Posterior vena cava (tissue), 2 donors: ENCODE measurements at regions not wholly inside any gene's neighbourhood (a gene's known extent, or its start where the extent isn't known, plus 50 kb on each side); places are given as distances from the start of the nearest gene placed in this dataset.

Source experiments
- DNase-seq: peaks from one replicate; pipeline ENCODE4 v3.0.0-alpha.2; 2020; ENCODE audit warnings: low spot score
- intact Hi-C, 2 donors: fragments of 100-400 bp; cut with DNase I; formaldehyde crosslinking; loops; one replicate each; pipeline versions ENCODE4 v1.14.1 to v1.14.2; 2022 to 2023
- donor health status: DM: yes; HTN: yes; CAD: no.
- donor health status: DM: yes; HTN: yes; CAD: no.

DNA sequence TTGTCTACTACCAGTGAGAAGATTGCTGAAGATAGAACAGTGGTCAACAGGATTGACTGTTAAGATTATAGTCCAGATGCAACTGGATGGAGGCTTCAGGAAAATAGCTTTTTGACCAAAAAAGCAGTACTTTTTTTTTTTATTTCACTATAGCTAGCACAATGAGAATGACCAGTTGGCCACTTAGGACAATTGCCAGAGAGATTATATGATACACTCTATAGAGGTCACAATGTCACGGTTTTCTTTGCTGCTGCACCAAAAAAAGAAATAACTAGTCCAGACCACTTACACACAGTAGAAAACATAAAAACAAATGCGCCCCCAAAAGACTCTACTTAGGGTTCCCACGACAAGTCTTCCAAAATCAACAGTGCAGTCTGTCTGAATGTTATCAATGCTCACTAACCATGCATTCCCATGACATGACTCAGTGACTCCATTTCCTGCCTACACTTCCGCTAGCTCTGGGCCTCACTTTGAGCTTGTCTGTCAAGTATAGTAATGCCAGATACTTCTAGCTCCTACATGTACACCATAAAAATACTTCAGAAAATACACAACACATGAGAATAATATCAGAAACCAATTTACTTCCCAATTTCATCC, 209.1 kb upstream of the STARD13 start:
- DNase-seq, result no peak
- intact Hi-C loops, result loop anchor here in 1 of 2 donors (5.0 kb wide), 1 partner anchor 692 kb away; no protein-coding TSS in a partner anchor

DNA sequence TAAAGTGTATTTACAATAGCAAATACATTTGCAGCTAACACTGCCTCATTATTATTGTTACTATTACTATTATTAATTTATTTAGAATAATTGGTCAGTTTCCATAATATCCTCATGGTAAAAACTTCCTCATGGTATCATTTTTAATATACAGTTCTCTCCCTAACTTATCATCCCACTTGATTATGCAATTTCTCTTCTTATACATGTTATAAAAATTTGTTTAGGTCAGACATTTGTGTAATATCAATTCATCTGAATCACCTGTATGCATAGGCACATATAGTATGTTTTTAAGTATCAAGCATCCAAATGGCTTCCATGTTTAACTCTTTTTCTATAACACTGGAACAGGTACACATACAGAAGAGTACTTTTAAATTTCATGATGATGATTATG, 210.8 kb upstream of the STARD13 start:
- DNase-seq, result no peak
- intact Hi-C loops, result no loop called here

DNA sequence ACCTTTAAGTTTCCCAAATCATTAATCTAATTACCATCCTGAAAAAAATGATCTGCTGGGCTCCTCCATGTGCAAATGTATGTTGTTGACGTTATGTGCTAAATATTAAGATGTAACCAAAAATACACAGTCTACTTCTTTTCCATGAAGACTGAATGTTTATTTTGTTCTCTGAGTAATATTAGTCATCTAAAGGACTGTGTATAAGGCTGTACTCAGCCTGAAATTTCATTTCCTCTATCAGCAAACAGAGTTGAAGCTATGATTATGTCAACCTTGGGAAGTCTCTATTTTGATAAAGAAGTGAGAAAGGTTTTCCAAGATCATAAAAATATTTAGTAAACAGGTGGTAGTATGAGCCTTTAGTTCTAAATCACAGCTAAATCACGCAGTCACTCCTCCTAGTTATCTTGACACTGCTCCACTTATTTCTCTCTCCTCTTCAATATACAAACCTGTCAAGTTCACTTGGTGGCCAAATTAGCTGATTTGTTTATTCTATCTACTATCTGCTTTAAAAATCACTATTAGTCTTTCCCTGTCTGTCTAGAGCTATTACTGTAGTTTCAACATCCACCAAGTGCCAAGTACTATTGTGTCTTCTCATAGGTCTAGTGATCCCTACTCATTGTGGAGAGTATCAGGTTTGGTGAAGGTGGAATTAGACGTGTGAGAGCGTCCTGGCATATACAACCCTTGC, 211.7 kb upstream of the STARD13 start:
- DNase-seq, result no peak
- intact Hi-C loops, result no loop called here

DNA sequence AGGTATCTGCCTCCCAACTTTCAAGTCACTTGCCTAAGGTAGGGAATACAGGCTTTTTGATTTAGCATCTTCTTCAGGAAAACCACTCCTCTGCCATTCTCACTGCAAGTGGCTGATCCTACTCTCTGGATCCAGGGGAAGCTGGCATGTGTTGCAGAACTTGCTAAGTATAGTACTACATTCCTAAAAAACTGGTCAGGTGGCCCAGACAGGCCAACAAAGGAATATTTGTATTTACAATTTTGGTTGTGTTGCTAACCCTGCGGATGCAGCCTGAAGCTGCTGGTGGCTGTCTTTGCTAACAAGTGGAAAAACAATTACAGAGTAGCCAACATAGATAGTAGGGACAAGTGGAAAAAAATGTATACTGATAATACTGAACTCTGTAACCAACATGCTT, 222.5 kb upstream of the STARD13 start:
- no peak for DNase-seq
- intact Hi-C loops, result no loop called here

DNA sequence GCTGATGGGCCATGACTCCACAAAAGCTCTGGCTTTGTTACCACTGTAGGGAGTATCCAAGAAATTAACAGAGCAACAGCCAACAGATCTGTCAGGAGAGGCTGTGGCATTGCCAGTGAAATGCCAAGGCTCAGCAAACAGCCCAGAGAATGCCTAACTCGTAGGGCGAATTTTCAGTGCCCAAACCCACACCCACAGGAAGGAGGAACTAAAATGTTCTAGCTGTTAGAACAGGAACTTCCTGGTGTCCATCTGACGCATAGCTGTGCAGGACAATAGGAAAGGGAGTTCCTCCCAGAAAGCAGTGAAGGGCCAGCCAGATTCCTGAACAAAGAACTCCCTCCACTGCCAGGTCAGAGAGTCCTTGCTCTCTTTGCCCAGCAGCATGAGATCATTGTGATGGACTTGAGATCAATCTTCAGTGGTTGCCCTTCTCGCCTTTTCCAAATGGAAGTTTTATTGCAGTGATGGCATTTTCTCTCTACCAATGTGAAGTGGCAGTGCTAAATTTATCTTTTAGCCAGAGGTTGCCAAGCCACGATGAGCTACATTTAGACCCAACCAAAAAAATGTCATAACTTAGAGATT, 224.2 kb upstream of the STARD13 start:
- peak; percentile 75 for DNase-seq
- intact Hi-C loops, result no loop called here

DNA sequence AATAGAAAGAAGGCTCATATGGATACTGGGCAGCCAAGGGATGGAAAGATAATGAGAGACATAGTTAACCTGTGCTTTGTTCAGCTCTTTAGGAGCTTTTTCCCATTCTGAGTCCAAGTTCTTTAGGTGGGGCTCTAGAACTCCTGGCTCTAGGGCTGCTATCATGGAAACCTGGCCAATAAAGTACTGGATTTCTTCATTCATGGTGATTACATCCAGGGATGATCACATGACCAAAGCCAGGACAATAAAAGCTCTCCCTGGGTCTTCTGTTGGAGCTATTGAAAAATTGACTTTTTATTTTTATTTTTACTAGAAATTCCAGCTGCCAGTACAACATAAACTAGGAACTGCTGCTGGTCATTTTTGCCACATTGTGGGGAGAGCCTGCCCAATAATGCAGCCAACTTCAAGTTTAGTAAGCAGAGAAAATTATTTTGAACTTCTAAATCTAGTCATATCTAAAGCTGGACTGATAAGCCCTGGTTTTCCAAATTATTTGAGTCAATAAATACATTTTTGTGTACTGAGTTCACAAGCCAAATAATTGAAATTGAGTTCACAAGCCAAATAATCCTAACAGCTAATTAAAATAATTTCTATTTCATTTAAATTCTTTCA, 224.9 kb upstream of the STARD13 start:
- intact Hi-C loops, result no loop called here
- no peak for DNase-seq

DNA sequence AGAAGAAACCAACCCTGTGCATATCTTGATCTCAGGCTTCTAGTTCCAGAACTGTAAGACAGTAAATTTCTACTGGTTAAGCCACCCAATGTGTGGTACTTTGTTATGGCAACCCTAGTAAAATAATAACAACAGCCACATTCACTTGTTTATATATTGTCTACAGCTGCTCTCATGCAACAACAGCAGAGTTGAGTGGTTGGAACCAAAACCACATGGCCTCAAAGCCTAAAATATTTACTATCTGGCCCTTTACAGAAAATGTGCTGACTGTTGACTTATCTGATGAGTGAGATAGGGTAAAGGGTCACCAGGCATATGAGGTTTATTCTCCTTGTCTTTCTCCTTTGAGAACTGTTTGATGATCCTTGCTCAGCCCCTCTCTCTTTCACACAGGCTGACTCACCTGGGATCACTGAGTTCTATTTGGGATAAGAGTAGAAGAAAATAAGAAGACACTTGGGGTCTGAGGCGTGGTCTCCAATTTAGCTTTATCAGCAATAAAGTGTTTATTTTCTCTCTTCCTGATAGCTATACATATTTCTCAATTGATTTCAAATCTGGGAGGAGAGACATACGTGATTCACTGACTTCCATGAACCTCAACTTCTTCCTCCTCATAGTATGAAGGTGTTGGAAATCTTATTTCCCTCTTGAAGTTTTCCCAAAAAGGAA, 227.5 kb upstream of the STARD13 start:
- intact Hi-C loops, result no loop called here
- DNase-seq, result no peak

DNA sequence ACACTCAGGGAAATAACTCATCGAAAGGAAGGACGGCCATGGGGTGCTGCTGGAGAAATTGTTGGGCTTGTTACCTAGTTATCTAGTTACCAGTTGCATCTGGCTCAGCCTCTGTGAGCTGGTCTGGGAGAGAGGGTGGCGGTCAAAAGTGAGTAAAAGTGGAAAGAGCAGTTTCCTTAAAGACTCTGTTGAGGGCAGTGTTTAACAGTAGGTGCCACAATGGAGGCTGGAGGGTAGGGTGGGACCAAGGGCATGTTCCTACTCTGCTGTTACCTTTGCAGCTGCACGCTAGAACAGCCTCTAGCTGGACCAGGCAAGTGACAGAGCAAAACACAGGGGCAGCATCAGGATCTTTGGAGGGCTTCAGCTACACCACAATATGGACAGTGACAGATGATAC, 228.8 kb upstream of the STARD13 start:
- intact Hi-C loops, result no loop called here
- no peak for DNase-seq

DNA sequence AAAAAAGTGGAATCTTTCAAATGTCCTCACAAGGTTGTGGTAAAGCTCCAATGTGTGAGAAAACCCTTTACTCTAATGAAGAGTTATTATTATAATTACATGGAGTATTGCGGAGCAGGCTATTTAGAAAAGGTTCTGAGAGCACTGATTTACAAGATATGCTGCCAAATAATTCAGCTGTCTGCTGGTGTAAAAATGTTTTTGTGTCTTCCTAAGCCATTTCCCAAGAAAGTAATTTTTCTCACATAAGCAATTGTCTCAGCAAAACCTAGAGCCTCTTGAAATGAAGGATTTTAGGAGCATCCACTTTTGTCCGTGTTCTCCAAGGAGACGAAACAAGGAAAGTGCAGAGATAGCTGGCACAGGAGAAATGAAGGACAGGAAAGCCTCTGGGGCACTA, 229.6 kb upstream of the STARD13 start:
- intact Hi-C loops, result no loop called here
- DNase-seq, result no peak

DNA sequence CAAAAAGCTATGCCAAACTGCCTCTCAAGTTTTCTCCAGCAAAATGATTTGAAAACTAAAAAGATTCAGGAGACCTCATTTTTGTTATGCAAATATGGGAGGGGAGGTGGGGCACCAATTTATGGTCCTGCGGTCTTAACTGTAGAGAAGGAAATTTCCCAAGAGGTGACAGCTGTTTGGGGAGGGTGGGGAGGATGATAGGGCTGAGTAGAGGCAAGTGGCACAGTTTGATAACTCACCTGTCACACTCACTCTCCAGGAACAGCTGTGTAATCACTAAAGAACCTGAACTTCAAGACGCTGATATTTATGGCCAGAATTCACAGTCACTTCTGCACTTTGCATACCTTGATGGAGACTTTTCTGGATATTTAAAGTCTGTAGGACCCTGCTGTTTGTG, 232.9 kb upstream of the STARD13 start:
- intact Hi-C loops, result no loop called here
- no peak for DNase-seq

DNA sequence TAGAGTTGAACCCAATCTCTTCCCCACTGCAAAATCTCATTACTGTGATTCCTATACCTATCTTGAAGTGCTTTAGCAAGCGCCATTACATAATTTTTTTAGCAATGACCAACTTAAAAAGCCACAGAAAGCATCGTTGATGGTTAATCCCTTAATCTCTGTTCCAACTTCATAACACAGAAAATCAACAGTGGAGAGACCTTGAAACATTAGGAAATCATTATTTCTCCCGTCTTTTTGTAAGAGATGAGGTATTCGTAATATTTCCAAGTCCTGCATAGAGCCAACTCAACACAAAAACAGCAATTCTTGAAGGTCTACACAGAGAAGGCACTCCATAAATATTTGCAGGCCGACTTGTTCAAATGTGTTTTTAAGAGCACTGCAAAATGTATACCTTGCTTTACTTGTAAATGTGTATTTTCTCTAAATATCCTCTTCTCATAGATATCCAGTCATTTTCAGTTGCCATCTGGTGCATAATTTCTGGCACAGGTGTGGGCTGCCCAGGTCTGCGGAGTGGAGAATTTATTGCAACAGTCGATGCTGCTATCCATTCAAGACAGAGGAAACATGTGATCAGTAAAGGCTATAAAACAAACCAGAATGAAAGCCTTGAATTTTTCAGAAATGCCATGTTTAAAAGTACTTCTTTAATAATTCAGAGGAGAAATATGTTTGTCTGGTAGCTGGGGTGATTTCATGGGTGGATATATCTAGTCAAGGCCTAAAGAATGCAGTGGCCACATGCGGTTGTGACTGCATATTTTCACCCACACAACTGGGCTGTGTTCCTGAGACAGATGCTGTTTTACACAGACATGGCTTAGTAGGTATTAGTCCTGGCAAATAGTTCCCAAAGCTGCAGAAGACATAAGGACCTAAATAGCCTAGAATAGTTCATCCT, 234.3 kb upstream of the STARD13 start:
- intact Hi-C loops, result no loop called here
- DNase-seq, result no peak

DNA sequence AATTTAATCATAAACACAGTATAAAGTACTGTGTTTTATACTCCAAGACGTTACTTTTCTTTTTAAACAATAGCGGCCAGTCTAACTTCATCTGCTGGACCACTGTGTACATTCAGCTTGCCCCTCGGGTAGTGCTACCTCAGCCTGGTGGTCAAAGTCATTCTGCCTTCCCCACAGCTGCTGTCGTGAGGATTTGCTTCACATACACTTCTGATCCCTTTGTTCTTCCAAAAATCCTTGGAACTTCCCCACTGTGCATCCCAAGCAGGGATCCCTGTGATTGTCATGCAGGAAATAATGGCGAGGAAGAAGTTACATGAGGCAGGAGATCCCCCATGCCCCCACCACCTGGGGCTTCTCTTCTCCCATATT, 234.9 kb upstream of the STARD13 start:
- DNase-seq, result no peak
- intact Hi-C loops, result no loop called here

DNA sequence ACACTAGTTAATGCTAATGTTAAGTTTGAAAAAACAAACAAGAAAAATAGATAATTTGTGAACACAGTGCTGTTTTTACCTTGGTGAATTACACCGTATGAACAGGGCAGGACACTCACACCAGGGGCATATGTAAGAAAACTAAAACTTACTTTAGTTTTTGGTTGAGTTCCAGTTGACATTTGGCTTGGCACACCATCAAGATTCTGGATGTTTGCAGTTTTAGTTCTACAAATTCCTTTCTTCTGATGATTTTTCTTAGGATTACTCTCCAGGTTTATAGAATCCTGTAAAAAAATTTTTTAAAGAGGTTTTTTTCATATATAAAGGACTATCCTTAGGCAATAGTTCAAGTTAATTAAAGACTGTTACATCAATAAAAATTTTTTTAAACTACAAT, 238.5 kb upstream of the STARD13 start:
- DNase-seq, result no peak
- intact Hi-C loops, result no loop called here

DNA sequence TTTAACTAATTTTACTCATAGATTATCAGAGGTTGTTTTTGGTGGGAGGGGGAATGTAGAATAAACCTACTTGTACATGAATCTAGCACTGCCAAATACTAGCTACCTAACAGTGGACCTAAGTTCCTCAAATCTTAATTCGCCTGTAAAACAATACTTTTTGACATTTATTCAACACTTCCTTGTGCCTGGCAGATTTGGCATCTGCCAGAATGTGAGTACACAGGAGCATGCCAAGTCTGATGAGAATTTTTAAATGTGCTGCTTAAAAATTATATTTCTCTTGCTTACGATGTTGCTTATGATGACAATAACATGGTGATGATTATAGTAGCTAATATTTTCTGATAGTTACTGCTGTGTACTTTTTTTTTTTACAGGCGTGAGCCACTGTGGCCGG, 240.2 kb upstream of the STARD13 start:
- no peak for DNase-seq
- intact Hi-C loops, result no loop called here

DNA sequence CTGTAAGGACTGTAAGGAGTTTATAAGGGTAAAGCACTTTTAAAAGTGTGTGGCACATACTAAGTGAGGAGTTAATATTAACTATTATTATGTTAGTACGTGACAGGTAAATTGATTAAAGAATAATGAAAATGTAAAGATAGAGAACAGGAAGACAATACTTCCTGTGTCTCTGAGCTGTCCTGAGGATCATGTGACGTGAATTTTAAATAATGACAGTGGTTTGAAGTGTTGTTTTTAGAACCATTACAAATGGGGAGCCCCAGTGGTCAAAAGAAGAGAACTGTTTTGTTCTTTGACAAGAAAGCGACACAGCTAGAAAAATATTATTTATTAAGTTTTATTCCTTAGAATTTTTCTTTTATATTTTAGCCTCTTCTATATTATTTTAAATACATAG, 241.2 kb upstream of the STARD13 start:
- intact Hi-C loops, result no loop called here
- DNase-seq, result no peak

DNA sequence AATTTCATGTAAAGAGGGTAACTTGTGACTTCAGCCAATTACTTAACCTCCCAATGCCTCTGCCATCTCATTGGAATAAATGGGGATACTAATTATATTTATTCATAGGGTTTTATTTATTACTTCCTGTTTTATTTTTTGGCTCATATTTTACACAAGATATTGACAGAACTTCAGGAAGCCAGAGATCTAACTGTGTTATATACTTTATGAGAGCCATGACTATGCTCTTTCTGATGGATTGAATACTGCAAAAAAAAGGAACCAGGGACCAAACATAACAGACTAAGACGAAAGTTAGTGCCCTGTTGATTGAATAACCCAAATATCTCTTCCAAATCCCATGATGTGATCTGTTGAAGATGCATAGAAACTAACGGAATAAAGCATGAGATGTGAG, 243.3 kb upstream of the STARD13 start:
- no peak for DNase-seq
- intact Hi-C loops, result no loop called here

DNA sequence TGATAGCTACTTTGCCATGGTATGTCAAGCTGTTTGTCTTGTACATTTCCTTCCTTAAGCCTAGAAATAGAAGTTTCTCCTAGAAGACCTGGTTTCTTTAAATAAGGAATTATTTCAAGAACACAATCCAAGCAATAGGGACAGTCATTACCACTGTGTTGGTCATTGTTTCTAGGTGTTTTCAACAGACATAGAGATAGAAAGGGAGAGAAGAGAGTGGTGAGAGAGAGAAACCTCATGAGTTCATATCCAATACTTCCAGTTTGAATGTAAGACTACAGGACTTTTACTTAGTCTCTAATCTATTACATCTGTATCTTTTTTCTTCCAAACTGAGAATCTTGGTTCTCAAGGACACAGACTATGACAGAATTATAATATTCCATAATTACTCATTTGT, 245.9 kb upstream of the STARD13 start:
- no peak for DNase-seq
- intact Hi-C loops, result no loop called here

DNA sequence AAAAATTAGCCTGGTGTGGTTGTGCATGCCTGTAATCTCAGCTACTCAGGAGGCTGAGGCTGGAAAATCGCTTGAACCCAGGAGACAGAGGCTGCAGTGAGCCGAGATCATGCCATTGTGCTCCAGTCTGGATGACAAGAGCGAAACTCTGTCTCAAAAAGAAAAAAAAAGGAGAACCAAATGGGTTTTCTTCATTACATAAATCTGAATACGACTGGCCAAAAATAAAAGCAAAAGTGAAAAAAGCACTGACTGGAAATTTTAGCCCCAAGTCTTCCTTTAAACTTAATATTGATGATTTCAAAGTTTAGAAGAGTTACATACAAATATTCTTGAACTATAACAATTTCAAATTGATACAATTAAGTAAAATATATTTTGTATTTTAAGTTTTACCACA, 249.5 kb upstream of the STARD13 start:
- no peak for DNase-seq
- intact Hi-C loops, result no loop called here

DNA sequence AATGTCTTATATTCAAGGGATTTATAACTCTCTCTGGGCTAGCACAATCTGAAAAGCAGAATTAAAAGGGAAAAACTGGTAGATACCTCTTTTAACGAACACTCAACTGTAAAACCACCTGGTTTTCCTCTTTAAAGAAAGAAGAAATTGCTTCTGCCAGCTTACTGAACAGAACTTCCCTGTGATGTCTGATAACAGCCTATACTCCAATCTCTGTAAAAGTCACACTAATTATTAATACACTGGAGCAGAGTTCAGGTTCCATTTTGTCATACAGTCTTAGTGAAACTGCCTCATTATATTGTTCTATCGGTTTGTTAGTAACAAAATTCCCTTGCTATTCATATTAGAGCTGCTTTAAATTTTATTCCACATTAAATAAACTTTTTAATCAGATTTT, 251.0 kb upstream of the STARD13 start:
- no peak for DNase-seq
- intact Hi-C loops, result no loop called here
